GM21576 (cell line): ENCODE measurements at regions not wholly inside any gene's neighbourhood (a gene's known extent, or its start where the extent isn't known, plus 50 kb on each side); places are given as distances from the start of the nearest gene placed in this dataset.
"Not testable (repeated sequence)": the region's sequence is repeated elsewhere in the genome, so short reads cannot be mapped to it uniquely, and the experiment has no call there.

Experiments
- ATAC-seq: cut with Tn5 transposase; IDR thresholded peaks from one replicate; pipeline ENCODE4 v1.9.1; 2021; ENCODE audit warnings: mild to moderate bottlenecking, moderate library complexity; ENCODE audit not compliant: unreplicated experiment

DNA sequence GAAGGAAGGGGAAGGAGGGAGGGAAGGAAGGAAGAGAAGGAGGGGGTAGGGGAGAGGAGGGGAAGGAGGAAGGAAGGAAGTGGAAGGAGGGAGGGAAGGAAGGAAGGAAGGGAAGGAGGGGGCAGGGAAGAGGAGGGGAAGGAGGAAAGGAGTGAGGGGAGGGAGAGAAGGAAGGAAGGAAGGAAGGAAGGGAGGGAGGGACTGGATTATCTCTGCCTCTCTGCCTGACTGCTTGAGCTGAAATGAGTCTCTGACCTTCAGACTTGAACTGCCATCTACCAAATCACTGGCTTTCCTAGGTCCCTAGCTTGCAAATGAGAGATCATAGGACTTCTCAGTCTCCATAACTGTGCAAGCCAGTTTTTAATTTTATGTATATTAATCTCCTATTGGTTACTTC, 436.8 kb downstream of the PREX1 start:
- no peak for ATAC-seq

DNA sequence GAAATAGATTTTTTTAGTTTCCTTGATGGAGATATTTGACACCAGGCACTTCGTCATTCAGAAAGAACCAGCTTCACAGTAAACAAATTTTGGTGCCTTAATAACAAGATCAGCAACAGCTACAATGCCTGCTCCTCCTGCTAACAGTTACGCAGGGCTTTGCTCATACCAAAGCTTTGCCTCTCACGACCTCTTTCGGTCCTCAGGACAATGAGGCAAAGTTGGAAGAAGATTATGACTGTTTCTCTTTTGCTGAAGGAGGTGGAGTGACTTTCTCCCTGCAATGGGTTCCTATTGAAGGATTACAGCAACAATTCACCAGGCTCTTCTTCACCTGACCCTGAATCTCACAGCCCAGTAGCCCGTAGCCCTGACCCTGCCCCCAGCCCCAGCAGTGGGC, 440.1 kb downstream of the PREX1 start:
- ATAC-seq, result no peak

GRCh38 chr20:48385527-48385926, 442.3 kb downstream of the PREX1 start:
- ATAC-seq, result no peak

- no peak for ATAC-seq
Measured at GRCh38 chr20:48385114-48385513, 442.7 kb downstream of the PREX1 start.

- no peak for ATAC-seq
Measured at GRCh38 chr20:48384147-48384818, 443.5 kb downstream of the PREX1 start.

DNA sequence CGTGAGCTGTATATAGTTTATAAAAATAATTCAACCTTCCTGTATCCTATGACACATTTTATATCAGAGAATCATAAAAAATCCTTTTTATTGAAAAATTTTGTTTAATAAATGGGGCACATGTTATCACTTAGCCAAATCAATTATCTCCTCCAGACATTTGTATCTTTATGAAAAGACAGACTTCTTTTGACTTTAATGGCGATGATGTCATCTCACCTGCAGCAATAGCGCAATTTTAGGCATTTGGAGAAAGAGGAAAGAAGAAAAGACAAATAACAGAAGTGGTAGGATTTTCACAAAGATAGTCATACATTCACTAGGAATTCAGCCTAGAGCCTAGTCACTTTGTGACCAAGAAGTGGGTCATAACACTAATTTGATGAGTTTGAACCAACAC, 444.5 kb downstream of the PREX1 start:
- no peak for ATAC-seq

GRCh38 chr20:48382304-48382703, 445.5 kb downstream of the PREX1 start:
- no peak for ATAC-seq

GRCh38 chr20:48381353-48382120, 446.3 kb downstream of the PREX1 start:
- ATAC-seq, result no peak

DNA sequence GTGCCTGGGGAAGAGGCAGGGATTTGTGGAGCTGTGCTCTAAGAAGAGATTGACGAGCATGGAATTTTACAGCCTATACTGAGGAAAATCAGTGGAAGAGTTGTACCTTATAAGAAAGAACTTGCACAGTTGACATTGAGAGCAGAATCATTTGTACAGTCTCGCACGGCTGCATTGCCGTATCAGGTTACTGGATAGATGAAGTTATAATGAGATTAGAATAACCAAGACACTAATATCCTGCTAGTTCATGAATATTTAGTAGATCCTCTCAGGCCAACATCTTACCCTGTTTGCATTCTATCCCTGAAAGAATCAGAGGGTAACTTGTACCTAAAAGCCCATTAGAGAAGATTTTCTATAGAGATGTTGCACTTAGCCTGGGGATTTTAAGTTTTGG, 447.1 kb downstream of the PREX1 start:
- ATAC-seq, result no peak

DNA sequence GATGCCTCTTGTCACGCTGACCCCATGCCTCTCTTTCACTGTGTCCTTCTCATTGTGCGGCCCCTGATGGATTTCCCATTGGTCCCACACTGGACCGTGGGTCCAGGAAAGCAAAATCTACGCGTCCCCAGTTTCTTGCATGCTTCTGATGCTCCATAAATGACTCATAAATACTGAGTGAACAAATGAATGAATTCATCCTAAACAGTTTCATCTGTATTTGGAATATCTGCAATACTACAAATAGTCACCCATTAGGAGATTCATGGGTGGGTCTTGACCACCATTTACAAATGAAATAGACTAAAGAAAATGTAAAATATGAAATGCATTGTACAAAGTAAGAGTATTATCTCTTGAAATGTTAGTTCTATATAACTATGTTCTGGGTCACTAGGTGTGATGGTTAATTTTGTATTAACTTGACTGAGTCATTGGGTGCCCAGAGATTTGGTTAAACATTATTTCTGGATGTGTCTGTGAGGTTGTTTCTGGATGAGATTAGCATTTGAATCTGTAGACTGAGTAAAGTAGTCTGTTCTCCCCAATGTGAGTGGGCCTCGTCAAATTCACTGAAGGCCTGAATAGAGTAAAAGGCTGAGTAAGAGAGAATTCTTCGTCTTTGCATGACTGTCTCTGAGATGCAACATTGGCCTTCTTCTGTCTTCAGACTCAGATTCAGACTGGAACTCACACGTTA, 448.7 kb downstream of the PREX1 start:
- ATAC-seq, result no peak

GRCh38 chr20:48377940-48378339, 449.9 kb downstream of the PREX1 start:
- no peak for ATAC-seq

DNA sequence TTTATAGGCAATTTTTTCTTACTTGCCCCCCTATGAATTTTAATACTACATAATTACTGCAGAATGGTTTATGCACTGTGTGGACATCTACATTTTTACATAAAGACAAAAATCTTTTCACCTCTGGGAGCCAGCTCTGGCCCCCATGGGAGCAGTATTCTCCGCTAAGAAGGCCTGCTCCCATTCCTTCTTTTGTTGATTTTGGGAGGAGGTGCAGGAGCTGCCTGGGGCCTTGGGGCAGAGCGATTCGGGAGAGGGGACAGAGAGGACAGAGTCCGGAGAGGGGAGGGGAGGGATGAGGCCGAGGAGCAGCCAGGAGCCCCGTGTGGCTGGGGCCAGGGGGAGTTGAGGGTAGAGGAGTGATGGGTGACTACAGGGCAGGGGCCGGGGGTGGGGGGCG, 452.0 kb downstream of the PREX1 start:
- no peak for ATAC-seq

- no peak for ATAC-seq
Measured at GRCh38 chr20:48374991-48375595, 452.7 kb downstream of the PREX1 start.

DNA sequence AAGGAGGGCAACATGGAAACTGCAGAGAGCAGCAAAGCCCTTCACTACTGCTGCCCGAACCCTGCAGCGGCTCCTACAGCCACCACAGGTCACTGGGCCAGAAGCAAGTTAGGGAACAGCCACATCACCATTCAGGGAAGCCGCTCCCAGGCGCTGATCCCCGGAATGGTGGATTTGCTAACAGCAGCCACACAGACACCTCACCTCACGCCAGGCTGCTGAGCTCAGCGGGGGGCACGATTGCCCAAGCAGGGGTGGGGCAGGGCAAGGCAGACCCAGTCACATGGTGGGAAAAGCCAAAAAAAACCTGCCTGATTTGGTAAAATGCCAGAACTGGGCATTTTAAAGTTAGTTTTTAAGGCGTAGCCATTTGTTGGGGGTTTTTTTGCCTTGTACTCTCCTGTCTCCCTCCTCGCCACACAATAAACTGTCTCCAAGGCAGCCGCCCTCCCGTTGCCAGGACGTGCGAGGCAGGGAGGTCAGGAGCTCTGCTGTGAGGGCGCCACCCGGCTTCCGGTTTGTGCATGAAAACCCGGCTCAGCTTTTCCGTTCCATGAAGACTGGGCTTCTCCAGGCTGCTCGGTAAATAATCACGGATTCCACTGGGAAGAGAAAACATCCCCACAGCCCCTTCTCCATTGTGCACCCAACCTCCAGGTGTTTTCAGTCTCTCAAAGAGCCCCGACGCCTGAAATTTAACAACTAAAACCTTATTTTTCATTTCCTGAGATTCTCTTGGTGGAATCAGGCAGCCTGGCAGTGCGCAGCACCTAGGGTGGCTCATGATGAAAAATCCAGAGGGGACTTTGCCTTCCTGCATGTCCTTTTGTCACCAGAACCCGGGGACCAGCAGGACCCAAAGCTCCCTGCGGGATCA, 453.5 kb downstream of the PREX1 start:
- not testable (repeated sequence) for ATAC-seq

DNA sequence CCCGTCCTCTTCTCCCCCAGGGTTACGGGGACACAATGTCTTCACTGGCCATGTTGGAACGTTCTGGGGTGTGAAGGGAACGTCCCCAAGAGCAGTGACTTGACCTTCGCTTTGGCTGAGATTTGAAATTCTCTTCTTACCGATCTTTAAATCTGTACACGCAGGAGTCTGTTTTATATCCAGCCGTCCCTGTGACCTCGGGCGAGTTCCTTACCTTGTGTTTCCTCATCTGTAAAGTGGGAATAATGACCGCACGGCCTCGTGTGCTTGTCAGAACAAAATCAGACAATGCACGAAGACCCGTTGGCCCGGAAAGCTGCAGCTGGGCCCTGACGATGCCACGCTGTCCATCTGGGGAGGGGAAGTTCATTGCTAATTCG, 454.3 kb downstream of the PREX1 start:
- no peak for ATAC-seq

DNA sequence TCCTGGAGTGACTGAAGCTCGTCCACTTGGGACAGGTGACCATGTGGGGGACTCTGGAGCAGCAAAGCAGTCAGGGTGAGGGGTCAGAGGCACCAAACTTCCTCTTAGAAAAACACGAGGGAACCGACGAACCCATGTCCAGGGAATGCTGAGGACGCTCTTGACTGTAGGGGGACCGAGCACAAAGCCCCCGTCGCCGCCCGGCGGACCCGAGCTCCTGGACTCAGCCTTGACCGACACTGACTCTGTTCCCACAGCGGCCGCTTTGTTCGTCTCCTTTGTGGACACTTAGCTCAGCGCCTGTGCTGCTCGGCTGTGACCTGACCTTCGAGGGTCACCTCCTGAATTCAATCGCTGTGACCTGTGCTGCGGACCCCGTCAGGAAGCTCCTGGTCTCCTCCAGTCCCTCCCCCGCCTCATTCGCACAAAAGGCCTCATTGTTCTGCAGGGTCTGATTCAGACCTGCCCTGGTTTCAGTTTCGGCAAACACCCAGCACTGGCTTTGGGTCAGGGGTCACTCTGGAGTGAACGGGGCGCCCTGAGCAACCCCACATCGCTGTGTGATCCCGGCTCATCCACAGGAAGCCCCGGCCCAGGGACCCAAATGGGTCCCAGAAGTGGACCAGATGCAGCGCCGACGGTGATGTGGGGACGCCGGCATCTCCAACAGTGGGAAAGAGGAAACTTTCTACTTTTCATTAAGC, 454.8 kb downstream of the PREX1 start:
- not testable (repeated sequence) for ATAC-seq

DNA sequence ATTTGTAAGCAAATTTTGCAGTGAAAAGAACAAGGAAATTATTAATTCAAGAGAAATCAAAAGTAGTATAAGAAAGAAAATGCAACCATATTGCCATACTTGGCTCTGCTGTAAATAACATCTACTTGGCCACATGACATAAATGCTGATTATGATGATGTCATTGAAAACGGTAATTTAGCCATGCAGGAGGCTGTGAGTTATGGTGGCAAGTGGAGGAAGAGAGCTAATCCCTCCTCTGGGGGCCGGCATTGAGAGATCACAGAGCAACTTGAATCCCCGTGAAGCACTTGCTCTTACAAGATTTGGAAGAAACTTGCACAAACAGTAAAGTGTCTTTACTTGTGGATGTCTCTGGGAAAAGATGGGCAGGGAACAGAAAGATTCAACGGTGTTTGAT, 456.6 kb downstream of the PREX1 start:
- no peak for ATAC-seq

DNA sequence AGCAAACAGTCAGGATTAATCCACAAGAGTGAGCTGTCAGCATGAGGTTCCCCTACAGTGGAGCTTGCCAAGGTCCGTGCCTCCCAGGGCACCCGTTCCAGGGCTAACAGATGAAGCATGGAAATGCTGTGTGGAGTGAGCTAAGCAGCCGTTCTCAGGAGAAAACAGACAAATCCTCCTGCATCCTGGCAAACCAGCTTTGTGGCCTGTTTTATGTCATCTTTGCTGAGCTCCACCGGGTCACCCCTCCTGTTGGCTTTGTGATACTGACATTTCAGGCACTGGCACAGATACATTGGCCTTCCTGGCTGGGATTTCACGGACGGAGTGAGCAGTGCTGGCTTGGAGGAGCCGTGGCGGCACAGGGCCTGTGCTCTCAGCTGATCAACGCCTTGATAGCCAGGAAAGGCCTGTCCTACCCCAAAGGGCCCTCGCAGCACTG, 459.2 kb downstream of the PREX1 start:
- ATAC-seq, result not testable (repeated sequence)

GRCh38 chr20:48367541-48368358, 460.0 kb downstream of the PREX1 start:
- ATAC-seq, result not testable (repeated sequence)
